Activated CD4-positive, alpha-beta T cell treated with anti-CD3 and anti-CD28 coated beads for 48 hours (primary cell): ENCODE measurements at regions not wholly inside any gene's neighbourhood (a gene's known extent, or its start where the extent isn't known, plus 50 kb on each side); places are given as distances from the start of the nearest gene placed in this dataset.
"Not testable (repeated sequence)": the region's sequence is repeated elsewhere in the genome, so short reads cannot be mapped to it uniquely, and the experiment has no call there.

Experiments used
- DNase-seq: peaks from one replicate; pipeline ENCODE4 v3.0.0-alpha.2; 2020

DNA sequence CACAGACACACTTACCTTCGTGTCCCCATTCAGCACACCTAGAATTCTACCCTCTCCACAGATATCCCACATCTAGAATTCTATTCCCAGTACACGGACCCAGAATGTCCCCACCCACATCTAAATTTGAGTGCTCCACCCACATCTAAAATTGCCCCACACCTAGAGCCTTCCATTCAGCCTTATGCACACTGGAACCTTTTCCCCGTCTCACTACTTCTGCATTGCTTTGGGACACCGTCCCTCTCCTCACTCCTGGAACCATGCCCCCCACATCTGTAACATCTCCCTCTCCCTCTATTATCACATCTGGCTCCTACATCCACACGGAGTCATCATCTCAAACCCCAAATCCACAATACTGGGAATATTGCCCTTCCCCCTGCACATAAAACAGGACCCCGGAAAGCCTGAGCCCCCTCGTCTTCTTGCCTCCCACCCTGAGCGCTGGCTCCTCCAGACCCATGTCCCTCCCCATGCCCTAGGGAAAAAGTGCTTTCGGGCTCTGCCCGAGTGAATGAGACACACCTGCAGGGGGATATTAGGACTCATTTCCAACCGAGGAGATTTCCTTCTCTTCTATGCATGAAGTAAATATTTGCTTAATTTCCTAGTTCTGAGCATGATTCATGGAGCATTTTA lies 125.8 kb upstream of the UNC5B start:
- no peak for DNase-seq

GRCh38 chr10:71087622-71088021 lies 124.7 kb upstream of the UNC5B start:
- no peak for DNase-seq

- DNase-seq, result no peak
Measured at GRCh38 chr10:71088054-71088453, 124.3 kb upstream of the UNC5B start.

GRCh38 chr10:71088578-71088977 lies 123.8 kb upstream of the UNC5B start:
- not testable (repeated sequence) for DNase-seq

DNA sequence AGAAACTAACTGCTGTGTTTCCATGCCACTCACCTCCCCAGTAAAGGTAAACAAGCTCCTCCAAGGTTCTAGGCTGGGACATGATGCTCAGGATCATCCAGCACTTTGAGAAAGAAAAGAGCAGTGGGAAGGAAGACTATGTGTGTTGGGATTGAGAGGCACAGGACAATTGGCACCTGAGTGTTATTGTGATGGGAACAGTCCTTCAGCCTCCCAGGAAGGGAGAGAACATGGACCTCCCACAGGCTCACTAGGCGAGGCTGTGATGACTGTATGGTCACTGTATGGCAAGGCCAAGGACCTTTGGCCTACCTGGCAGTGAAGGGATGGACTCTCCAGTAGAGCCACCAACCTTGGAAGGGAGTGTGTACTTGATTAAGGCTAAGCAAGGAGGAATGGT lies 123.2 kb upstream of the UNC5B start:
- DNase-seq, result no peak

DNA sequence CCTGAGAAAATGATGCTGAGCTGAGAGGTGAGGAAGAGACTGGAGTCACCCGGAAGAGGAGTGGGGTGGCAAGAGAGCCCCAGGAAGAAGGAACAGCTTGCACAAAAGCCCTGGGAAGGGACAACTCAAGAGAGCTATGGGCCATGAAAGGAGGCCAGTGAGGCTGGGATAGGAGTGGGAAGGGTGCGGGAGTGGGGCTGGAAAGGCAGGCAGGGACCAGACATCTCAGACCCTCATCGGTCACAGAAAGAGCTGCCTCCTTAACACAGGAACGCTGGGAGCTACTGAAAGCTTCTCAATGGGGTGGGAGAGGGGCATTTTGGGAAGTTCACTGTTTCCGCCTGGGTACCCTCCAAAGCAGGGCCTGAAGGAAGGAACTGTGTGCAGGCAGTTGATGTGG lies 122.0 kb upstream of the UNC5B start:
- no peak for DNase-seq

- DNase-seq, result no peak
Measured at GRCh38 chr10:71090801-71091200, 121.6 kb upstream of the UNC5B start.

- DNase-seq, result no peak
Measured at GRCh38 chr10:71092812-71093401, 119.5 kb upstream of the UNC5B start.

DNA sequence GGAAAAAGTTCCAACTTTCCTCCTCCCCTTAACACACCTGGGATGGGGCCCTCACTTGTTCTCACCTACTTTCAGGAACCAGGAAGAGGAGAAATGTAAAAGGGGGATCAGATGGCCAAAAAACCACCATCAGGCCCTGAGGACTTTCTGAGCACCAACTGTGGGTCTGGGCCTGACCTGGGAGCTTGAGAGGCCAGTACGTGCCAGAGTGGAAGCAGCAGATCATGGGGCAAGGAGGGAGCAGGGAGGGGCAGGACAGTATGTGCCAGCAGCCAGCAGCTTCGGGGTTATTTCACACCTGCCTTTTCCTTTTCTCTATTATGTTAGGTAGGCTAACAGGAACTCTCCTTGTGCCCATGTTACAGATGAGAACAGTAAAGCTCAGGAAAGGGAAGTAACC lies 118.8 kb upstream of the UNC5B start:
- no peak for DNase-seq

GRCh38 chr10:71094712-71095390 lies 117.5 kb upstream of the UNC5B start:
- DNase-seq, result peak; percentile 58

GRCh38 chr10:71099731-71100361 lies 112.5 kb upstream of the UNC5B start:
- DNase-seq, result no peak

DNA sequence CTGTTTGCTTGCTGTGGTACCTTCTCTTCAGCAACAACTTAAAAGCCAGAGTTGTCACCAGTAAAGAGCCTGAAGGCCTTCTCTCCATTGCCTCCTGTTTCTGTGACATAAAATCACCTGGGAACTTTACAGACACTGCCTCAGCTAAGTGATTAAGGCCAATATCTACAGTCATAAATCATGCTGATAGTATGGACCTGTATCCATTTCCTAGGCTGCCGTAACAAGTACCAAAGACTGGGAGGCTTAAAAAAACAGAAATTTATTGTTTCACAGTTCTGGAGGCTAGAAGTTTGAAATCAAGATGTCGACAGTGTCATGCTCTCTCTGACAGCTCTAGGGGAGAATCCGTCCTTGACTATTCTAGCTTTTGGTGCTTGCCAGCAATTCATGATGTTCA lies 108.4 kb upstream of the UNC5B start:
- DNase-seq, result no peak

- DNase-seq, result not testable (repeated sequence)
Measured at GRCh38 chr10:71106151-71106550, 106.2 kb upstream of the UNC5B start.

- not testable (repeated sequence) for DNase-seq
Measured at GRCh38 chr10:71107117-71107516, 105.3 kb upstream of the UNC5B start.

DNA sequence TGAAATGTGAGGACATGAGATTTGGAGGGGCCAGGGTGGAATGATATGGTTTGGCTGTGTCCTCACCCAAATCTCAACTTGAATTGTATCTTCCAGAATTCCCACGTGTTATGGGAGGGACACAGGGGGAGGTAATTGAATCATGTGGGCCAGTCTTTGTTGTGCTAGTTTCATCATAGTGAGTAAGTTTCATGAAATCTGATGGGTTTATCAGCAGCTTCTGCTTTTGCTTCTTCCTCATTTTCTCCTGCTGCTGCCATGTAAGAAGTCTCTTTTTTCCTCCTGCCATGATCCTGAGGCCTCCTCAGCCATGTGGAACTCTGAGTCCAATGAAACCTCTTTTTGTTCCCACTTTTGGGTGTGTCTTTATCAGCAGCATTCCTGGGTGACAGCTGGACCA lies 104.3 kb upstream of the UNC5B start:
- not testable (repeated sequence) for DNase-seq

DNA sequence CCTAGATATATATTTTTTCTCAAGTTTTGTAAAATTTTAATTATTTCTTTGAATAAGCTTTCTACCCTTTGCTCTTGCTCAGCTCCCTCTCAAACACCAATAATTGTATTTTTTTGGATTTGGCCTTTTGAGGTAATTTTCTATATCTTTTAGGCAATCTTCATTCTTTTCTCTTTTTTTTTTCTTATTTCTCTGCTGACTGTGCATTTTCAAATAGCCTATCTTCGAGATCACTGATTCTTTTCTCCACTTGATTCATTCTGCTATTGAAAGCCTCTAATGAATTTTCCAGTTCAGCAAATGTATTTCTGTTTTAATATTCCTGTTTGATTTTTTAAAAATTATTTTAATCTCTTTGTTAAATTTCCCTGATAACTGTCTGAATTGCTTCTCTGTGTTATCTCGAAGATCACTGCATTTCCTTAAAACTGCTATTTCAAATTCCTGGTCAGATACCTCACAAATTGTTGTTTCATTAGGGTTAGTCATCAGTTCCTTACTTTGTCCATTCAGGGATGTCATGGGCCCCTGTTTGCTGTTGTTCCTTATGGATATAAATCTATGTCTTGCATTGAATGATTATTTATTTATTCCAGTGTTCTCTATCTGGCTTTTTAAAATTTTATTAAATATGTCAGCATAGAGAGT lies 100.1 kb upstream of the UNC5B start:
- DNase-seq, result no peak

DNA sequence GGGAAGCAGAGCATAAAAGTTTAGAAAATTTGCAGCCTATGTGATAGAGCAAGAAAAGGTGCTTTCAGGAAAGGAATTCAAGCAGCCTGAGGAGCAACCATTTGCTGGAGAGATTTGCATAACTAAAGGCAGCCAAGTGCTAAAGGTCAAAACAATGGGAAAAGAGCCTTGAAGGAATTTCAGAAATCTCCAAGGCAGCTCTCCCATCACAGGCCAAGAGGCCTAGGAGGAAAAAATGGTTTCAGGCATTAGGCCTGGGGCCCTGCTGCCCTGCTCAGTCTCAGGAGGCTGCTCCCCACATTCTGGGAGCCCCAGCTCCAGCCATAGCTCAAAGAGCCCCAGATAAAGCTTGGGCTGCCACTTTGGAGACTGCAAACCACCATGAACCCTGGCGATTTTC lies 95.9 kb upstream of the UNC5B start:
- DNase-seq, result no peak

DNA sequence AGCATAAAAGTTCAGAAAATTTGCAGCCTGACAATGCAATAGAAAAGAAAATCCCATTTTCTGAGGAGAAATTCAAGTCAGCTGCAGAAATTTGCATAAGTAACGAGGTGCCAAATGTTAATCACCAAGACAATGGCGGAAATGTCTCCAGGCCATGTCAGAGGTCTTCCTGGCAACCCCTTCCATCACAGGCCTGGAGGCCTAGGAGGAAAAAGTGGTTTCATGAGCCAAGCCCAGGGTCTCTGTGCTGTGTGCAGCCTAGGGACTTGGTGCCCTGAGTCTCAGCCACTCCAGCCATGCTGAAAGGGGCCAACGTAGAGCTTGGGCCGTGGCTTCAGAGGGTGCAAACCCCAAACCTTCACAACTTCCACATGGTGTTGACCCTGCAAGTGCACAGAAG lies 94.8 kb upstream of the UNC5B start:
- not testable (repeated sequence) for DNase-seq

DNA sequence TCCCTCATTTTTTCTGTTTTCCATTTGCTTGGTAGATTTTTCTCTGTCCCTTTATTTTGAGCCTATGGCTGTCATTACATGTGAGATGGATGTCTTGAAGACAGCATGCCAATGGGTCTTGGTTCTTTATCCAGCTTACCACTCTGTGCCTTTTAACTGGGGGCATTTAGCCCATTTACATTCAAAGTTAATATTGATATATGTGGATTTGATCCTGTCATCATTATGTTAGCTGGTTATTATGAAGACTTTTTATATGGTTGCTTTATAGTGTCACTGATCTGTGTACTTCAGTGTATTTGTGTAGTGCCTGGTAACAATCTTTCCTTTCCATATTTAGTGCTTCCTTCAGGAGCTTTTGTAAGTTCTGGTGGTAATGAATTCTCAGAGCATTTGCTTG lies 89.3 kb upstream of the UNC5B start:
- DNase-seq, result no peak

DNA sequence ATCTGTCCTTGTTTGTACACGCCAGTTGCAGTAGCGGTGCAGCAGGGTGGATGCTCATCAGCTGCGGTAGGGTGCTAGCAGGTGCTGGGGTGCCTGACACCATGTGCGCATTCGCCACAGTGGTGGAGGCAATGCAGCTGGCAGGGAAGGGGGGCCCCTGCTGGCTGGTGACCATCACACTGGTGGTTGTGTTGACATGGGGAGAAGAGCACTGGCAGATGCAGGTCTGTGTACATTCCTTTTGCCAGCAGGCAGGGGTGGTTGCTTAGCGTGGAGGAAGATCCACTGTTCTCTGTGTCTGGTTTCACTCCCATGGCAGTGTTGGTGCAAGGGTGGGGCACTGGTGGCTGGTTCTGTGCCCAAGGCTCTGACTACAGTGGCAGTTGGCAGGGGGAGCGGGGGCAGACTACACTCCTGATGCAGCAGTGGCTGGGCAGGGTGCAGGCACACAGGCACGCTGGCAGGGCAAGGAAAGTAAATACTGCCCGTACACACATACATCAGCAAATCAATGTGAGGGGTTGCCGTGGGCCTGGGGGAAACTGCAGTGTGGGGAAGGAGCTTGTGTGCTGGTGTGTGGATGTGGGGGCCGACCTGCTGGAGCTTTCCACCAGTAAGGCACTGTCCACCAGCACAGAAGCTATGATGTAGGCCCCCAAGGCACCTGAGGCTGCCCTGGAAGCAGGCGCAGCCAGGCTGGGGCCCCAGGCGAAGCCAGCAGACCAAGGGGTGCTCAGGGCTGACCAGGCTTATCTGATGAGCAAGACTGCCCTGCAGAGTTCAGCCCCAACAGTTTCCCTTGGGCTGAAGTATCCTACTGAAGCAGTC lies 87.2 kb upstream of the UNC5B start:
- DNase-seq, result no peak

- no peak for DNase-seq
Measured at GRCh38 chr10:71125749-71126107, 86.6 kb upstream of the UNC5B start.

- no peak for DNase-seq
Measured at GRCh38 chr10:71126432-71126831, 85.9 kb upstream of the UNC5B start.

GRCh38 chr10:71127104-71127503 lies 85.3 kb upstream of the UNC5B start:
- DNase-seq, result no peak
